ENCODE measurements at regions not wholly inside any gene's neighbourhood (a gene's known extent, or its start where the extent isn't known, plus 50 kb on each side); places are given as distances from the start of the nearest gene placed in this dataset.

DNA sequence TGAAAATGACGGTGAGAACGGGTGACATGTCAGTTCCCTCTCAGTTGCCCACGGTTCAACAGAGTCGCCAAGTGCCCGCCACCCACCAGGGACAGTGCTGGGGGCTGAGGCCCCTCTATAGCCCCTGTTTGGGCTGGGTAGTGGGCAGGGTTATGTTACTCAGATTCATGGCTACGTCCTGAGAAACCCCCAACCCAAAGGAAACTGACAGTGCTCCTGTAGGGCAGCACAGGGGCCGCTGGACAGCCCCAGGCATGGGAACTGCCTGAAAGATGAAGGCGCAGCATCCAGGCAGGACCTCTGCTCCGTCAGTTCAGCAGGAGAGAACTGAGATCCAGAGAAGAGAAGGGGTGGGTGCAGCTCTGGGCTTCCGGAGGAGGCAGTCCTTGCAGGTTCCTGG lies 118.9 kb upstream of the PMEPA1 start:
- H2BK5ac ChIP-seq (ENCODE audit: insufficient read length, low read length) = no peak overlapping the region
- no peaks in the 10 kb centered on the region for H3K9me3 ChIP-seq (ENCODE audit: control insufficient read depth, low read depth, low read length)
- no peak overlapping the region for H4K91ac ChIP-seq (ENCODE audit: insufficient read length, low read depth, low read length)
- TF ChIP-seq, protein P1, sequence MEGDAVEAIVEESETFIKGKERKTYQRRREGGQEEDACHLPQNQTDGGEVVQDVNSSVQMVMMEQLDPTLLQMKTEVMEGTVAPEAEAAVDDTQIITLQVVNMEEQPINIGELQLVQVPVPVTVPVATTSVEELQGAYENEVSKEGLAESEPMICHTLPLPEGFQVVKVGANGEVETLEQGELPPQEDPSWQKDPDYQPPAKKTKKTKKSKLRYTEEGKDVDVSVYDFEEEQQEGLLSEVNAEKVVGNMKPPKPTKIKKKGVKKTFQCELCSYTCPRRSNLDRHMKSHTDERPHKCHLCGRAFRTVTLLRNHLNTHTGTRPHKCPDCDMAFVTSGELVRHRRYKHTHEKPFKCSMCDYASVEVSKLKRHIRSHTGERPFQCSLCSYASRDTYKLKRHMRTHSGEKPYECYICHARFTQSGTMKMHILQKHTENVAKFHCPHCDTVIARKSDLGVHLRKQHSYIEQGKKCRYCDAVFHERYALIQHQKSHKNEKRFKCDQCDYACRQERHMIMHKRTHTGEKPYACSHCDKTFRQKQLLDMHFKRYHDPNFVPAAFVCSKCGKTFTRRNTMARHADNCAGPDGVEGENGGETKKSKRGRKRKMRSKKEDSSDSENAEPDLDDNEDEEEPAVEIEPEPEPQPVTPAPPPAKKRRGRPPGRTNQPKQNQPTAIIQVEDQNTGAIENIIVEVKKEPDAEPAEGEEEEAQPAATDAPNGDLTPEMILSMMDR (conservative IDR thresholded peaks at IDR 0.05) = no peak
- no peaks in the 10 kb centered on the region for H3K27me3 ChIP-seq (ENCODE audit: insufficient read depth, low read length)
- no peaks in the 10 kb centered on the region for H3K36me3 Mint-ChIP-seq (ENCODE audit: insufficient read depth in 1 of 3, low read depth in 3 of 3)
- H4K20me1 ChIP-seq (ENCODE audit: control insufficient read depth, insufficient read depth, insufficient read length) = no peaks in the 10 kb centered on the region
- no peak overlapping the region for H3K23ac ChIP-seq (ENCODE audit: insufficient read length, low read depth, low read length)
- no peaks in the 10 kb centered on the region for H3K27me3 Mint-ChIP-seq (ENCODE audit: low read depth)
- no peak overlapping the region for H2AFZ ChIP-seq (ENCODE audit: low read length)
- no peak for DNase-seq
- H3K9ac ChIP-seq (ENCODE audit: extremely low read depth, insufficient read length, low read length) = no peak overlapping the region
- no peaks in the 10 kb centered on the region for H3K23me2 ChIP-seq (ENCODE audit: insufficient read length, low read depth, low read length, poor library complexity, severe bottlenecking)
- no peak overlapping the region for H3K14ac ChIP-seq (ENCODE audit: insufficient read depth, low read length)
- H3K79me2 ChIP-seq (ENCODE audit: insufficient read depth, low read length) = no peaks in the 10 kb centered on the region
- H2AK5ac ChIP-seq (ENCODE audit: insufficient read length, low read length) = no peak overlapping the region
- no peaks in the 10 kb centered on the region for H3K4me1 ChIP-seq (ENCODE audit: insufficient read depth, low read length)
- no peak overlapping the region for H2BK120ac ChIP-seq (ENCODE audit: low read depth, low read length, poor library complexity, severe bottlenecking)
- no peak overlapping the region for H3T11ph ChIP-seq (ENCODE audit: low read length)
- H3K56ac ChIP-seq (ENCODE audit: insufficient read length, low read depth, low read length) = no peak overlapping the region
- H2BK12ac ChIP-seq (ENCODE audit: insufficient read length, low read depth, low read length) = no peak overlapping the region
- no peaks in the 10 kb centered on the region for H3K4me1 Mint-ChIP-seq
- no peak overlapping the region for H3K27ac Mint-ChIP-seq
- H3K9me3 Mint-ChIP-seq = no peaks in the 10 kb centered on the region
- H3K79me1 ChIP-seq (ENCODE audit: insufficient read depth, low read depth, low read length, poor library complexity, severe bottlenecking) = no peaks in the 10 kb centered on the region
- no peak overlapping the region for H3K18ac ChIP-seq (ENCODE audit: insufficient read length, low read depth, low read length)
- no peak overlapping the region for H2BK15ac ChIP-seq (ENCODE audit: low read depth, low read length)
- H3K4ac ChIP-seq (ENCODE audit: low read depth, low read length) = no peak overlapping the region
- H4K5ac ChIP-seq (ENCODE audit: insufficient read length, low read depth, low read length) = no peak overlapping the region
- no peak overlapping the region for H3K4me2 ChIP-seq (ENCODE audit: insufficient read depth, insufficient read length, low read length)
- H2BK20ac ChIP-seq (ENCODE audit: low read depth, low read length, poor library complexity, severe bottlenecking) = no peak overlapping the region
- no CpG with 5 or more reads among the region's 10 CpGs for WGBS (ENCODE audit: extremely low coverage, insufficient read length, low lambda C conversion rate)
- H3K27ac ChIP-seq (ENCODE audit: insufficient read length, low read depth, low read length) = no peak overlapping the region
- no peak overlapping the region for H4K8ac ChIP-seq (replicated peaks; ENCODE audit: insufficient read length, low read depth, low read length)
- H3K4me3 Mint-ChIP-seq = no peak overlapping the region
